Right atrium auricular region (tissue), 2 donors: ENCODE measurements at regions not wholly inside any gene's neighbourhood (a gene's known extent, or its start where the extent isn't known, plus 50 kb on each side); places are given as distances from the start of the nearest gene placed in this dataset.

ENCODE experiments used
- DNase-seq: peaks from one replicate; pipeline ENCODE4 v3.0.0-alpha.2; 2019; ENCODE audit warnings: low spot score
- H3K27ac ChIP-seq, 2 donors: fragments of 200-600 bp; sonication (generic); 1 replicate in 1 of 2; 2 replicates in 1 of 2; pipeline ENCODE4 v1.5.1; 2016 to 2019
- H3K27me3 ChIP-seq, 2 donors: fragments of 200-600 bp; sonication (generic); one replicate each; pipeline versions ENCODE4 v1.5.1 to v1.6.0; 2017 to 2019
- H3K36me3 ChIP-seq: fragments of 200-600 bp; sonication (generic); one replicate; pipeline ENCODE4 v1.5.1; 2016
- H3K4me1 ChIP-seq, 2 donors: fragments of 200-600 bp; sonication (generic); one replicate each; pipeline versions ENCODE4 v1.5.1 to v1.6.0; 2017 to 2019
- H3K4me3 ChIP-seq, 2 donors: fragments of 200-600 bp; sonication (generic); 1 replicate in 1 of 2; 2 replicates in 1 of 2; pipeline ENCODE4 v1.5.1; 2017 to 2019; ENCODE audit warnings: mild to moderate bottlenecking in 1 of 2, moderate library complexity in 1 of 2
- H3K9me3 ChIP-seq, 2 donors: fragments of 200-600 bp; sonication (generic); one replicate each; pipeline ENCODE4 v1.5.1; 2019
- CTCF ChIP-seq, 2 donors: fragments of 200-600 bp; sonication (generic); IDR thresholded peaks; one replicate each; pipeline ENCODE4 v1.5.1; 2019; ENCODE audit warnings: antibody characterized with exemption in 2 of 2

- no peaks in the 10 kb centered on the region for H3K36me3 ChIP-seq
These were observed 606.6 kb upstream of the CADM1 start for GRCh38 chr11:116110802-116111201.

GRCh38 chr11:116110356-116110755, 606.1 kb upstream of the CADM1 start:
- H3K27ac ChIP-seq: no peak overlapping the region
- no peaks in the 10 kb centered on the region for H3K27me3 ChIP-seq
- no peak for TF ChIP-seq CTCF (IDR thresholded peaks at IDR 0.05)
- H3K4me3 ChIP-seq: no peak overlapping the region
- H3K9me3 ChIP-seq: peaks cover 0 to 6% of the 10 kb centered on the region in 2 donors
- no peak for DNase-seq
- no peaks in the 10 kb centered on the region for H3K36me3 ChIP-seq
- H3K4me1 ChIP-seq: no peaks in the 10 kb centered on the region

More at GRCh38 chr11:116110802-116111201, 606.6 kb upstream of the CADM1 start:
- TF ChIP-seq CTCF (IDR thresholded peaks at IDR 0.05): no peak
- no peak overlapping the region for H3K4me3 ChIP-seq
- no peaks in the 10 kb centered on the region for H3K27me3 ChIP-seq
- H3K27ac ChIP-seq: no peak overlapping the region
- H3K9me3 ChIP-seq: peaks cover 0 to 6% of the 10 kb centered on the region in 2 donors
- no peaks in the 10 kb centered on the region for H3K4me1 ChIP-seq
- no peak for DNase-seq

- H3K36me3 ChIP-seq: no peaks in the 10 kb centered on the region
- no peaks in the 10 kb centered on the region for H3K4me1 ChIP-seq
- no peak for DNase-seq
- no peak overlapping the region for H3K27ac ChIP-seq
- no peak overlapping the region for H3K4me3 ChIP-seq
- H3K27me3 ChIP-seq: no peaks in the 10 kb centered on the region
- TF ChIP-seq CTCF (IDR thresholded peaks at IDR 0.05): no peak
- peaks cover 0 to 6% of the 10 kb centered on the region in 2 donors for H3K9me3 ChIP-seq
These were observed 605.0 kb upstream of the CADM1 start for GRCh38 chr11:116109228-116109627.

GRCh38 chr11:116108161-116108560, 603.9 kb upstream of the CADM1 start:
- no peak for TF ChIP-seq CTCF (IDR thresholded peaks at IDR 0.05)
- H3K27ac ChIP-seq: no peak overlapping the region

GRCh38 chr11:116107229-116107628, 603.0 kb upstream of the CADM1 start:
- no peak for DNase-seq
- Histone ChIP-seq H3K9me3 (no peaks in the 10 kb centered on the region), H3K4me3 (no peak overlapping the region), H3K27me3 (no peaks in the 10 kb centered on the region), H3K27ac (no peak overlapping the region), H3K36me3 (no peaks in the 10 kb centered on the region), H3K4me1 (no peaks in the 10 kb centered on the region)
- no peak for TF ChIP-seq CTCF (IDR thresholded peaks at IDR 0.05)

More at GRCh38 chr11:116108161-116108560, 603.9 kb upstream of the CADM1 start:
- Histone ChIP-seq H3K27me3 (no peaks in the 10 kb centered on the region), H3K4me3 (no peak overlapping the region), H3K36me3 (no peaks in the 10 kb centered on the region), H3K9me3 (no peaks in the 10 kb centered on the region), H3K4me1 (no peaks in the 10 kb centered on the region)
- no peak for DNase-seq

- Histone ChIP-seq H3K4me1 (no peaks in the 10 kb centered on the region), H3K36me3 (no peaks in the 10 kb centered on the region), H3K27me3 (no peaks in the 10 kb centered on the region), H3K9me3 (no peaks in the 10 kb centered on the region), H3K27ac (no peak overlapping the region), H3K4me3 (no peak overlapping the region)
- no peak for TF ChIP-seq CTCF (IDR thresholded peaks at IDR 0.05)
- no peak for DNase-seq
These were observed 600.4 kb upstream of the CADM1 start for GRCh38 chr11:116104498-116105174.
